CD4-positive, alpha-beta T cell treated with Interleukin-6 at 100 ng/mL for 8 hours (primary cell): ENCODE measurements at regions not wholly inside any gene's neighbourhood (a gene's known extent, or its start where the extent isn't known, plus 50 kb on each side); places are given as distances from the start of the nearest gene placed in this dataset.
A peak's percentile ranks its signal among the peaks of the same experiment; 100 is the strongest.
"Not testable (repeated sequence)": the region's sequence is repeated elsewhere in the genome, so short reads cannot be mapped to it uniquely, and the experiment has no call there.

Experiments
- DNase-seq: peaks from one replicate; pipeline ENCODE4 v3.0.0-alpha.2; 2020; ENCODE audit warnings: mixed read lengths, low spot score

GRCh38 chr15:99455789-99456160 lies 110.0 kb upstream of the MEF2A start:
- no peak for DNase-seq

- DNase-seq: no peak
Measured at GRCh38 chr15:99464137-99464536, 101.6 kb upstream of the MEF2A start.

GRCh38 chr15:99466701-99467337 lies 99.0 kb upstream of the MEF2A start:
- no peak for DNase-seq

GRCh38 chr15:99467338-99467720 lies 98.5 kb upstream of the MEF2A start:
- no peak for DNase-seq

- DNase-seq: no peak
Measured at GRCh38 chr15:99467853-99468464, 97.8 kb upstream of the MEF2A start.

GRCh38 chr15:99470204-99470603 lies 95.6 kb upstream of the MEF2A start:
- not testable (repeated sequence) for DNase-seq

GRCh38 chr15:99472416-99473145 lies 93.2 kb upstream of the MEF2A start:
- DNase-seq: no peak

- no peak for DNase-seq
Measured at GRCh38 chr15:99473981-99474906, 91.5 kb upstream of the MEF2A start.

GRCh38 chr15:99474909-99475753 lies 90.7 kb upstream of the MEF2A start:
- DNase-seq: no peak

GRCh38 chr15:99475754-99476412 lies 89.9 kb upstream of the MEF2A start:
- no peak for DNase-seq

- DNase-seq: peak; percentile 42
Measured at GRCh38 chr15:99476413-99477222, 89.2 kb upstream of the MEF2A start.

- no peak for DNase-seq
Measured at GRCh38 chr15:99477791-99478471, 87.9 kb upstream of the MEF2A start.

- DNase-seq: no peak
Measured at GRCh38 chr15:99478977-99479376, 86.8 kb upstream of the MEF2A start.

- no peak for DNase-seq
Measured at GRCh38 chr15:99480016-99480810, 85.6 kb upstream of the MEF2A start.

GRCh38 chr15:99481113-99481950 lies 84.5 kb upstream of the MEF2A start:
- no peak for DNase-seq

- DNase-seq: no peak
Measured at GRCh38 chr15:99481951-99482230, 83.9 kb upstream of the MEF2A start.

- no peak for DNase-seq
Measured at GRCh38 chr15:99482993-99483392, 82.8 kb upstream of the MEF2A start.
